Endothelial cell of umbilical vein (primary cell): ENCODE measurements at regions not wholly inside any gene's neighbourhood (a gene's known extent, or its start where the extent isn't known, plus 50 kb on each side); places are given as distances from the start of the nearest gene placed in this dataset.

Source experiments
- POLR2AphosphoS5 ChIP-seq: IDR thresholded peaks from 2 replicates; pipeline ENCODE4 v1.6.1; 2012; ENCODE audit warnings: low read depth, mild to moderate bottlenecking, control low read depth, low read length, moderate library complexity; ENCODE audit not compliant: insufficient read depth
- TF ChIP-seq, protein P1 (sequence below), 2 donors: IDR thresholded peaks; 1 replicate in 1 of 2; 2 replicates in 1 of 2; pipeline ENCODE4 v1.5.1; 2011; ENCODE audit warnings: low read length in 2 of 2, mild to moderate bottlenecking in 2 of 2, moderate library complexity in 2 of 2, control low read depth in 1 of 2, inconsistent platforms in 1 of 2, low read depth in 1 of 2; ENCODE audit not compliant: insufficient read depth in 1 of 2; ENCODE audit errors: extremely low read depth in 1 of 2

DNA sequence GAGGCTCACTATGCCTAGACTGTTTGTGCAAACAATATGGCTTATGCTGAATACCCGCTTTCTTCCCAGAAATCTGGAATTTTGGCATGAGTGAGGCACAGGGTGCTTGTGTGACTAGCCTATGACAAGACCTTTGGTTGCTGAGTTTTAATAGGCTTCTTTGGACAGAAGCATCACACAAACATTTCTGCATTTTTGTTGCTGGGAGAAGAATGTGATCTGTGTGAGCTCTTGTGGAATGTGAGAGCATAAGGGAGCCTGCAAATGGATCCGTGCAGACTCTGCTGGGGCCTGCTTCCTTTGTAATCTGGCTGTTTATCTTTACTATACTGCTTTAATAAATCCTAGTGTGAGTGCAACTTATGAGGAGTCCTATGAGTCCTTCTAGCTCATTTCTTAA is 83.0 kb upstream of the ZDHHC17 start:
- TF ChIP-seq, protein P1, sequence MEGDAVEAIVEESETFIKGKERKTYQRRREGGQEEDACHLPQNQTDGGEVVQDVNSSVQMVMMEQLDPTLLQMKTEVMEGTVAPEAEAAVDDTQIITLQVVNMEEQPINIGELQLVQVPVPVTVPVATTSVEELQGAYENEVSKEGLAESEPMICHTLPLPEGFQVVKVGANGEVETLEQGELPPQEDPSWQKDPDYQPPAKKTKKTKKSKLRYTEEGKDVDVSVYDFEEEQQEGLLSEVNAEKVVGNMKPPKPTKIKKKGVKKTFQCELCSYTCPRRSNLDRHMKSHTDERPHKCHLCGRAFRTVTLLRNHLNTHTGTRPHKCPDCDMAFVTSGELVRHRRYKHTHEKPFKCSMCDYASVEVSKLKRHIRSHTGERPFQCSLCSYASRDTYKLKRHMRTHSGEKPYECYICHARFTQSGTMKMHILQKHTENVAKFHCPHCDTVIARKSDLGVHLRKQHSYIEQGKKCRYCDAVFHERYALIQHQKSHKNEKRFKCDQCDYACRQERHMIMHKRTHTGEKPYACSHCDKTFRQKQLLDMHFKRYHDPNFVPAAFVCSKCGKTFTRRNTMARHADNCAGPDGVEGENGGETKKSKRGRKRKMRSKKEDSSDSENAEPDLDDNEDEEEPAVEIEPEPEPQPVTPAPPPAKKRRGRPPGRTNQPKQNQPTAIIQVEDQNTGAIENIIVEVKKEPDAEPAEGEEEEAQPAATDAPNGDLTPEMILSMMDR (IDR thresholded peaks at IDR 0.05; ENCODE audit: extremely low read depth in 1 of 2, insufficient read depth in 1 of 2, low read depth in 1 of 2, low read length in 2 of 2): no peak
- TF ChIP-seq POLR2AphosphoS5: no peak
